Activated CD4-positive, alpha-beta T cell treated with anti-CD3 and anti-CD28 coated beads, Interleukin-2, amount 50 U/mL, for 16 hours (primary cell): ENCODE measurements at regions not wholly inside any gene's neighbourhood (a gene's known extent, or its start where the extent isn't known, plus 50 kb on each side); places are given as distances from the start of the nearest gene placed in this dataset.

Source experiments
- DNase-seq: peaks from one replicate; pipeline ENCODE4 v3.0.0-alpha.2; 2020

DNA sequence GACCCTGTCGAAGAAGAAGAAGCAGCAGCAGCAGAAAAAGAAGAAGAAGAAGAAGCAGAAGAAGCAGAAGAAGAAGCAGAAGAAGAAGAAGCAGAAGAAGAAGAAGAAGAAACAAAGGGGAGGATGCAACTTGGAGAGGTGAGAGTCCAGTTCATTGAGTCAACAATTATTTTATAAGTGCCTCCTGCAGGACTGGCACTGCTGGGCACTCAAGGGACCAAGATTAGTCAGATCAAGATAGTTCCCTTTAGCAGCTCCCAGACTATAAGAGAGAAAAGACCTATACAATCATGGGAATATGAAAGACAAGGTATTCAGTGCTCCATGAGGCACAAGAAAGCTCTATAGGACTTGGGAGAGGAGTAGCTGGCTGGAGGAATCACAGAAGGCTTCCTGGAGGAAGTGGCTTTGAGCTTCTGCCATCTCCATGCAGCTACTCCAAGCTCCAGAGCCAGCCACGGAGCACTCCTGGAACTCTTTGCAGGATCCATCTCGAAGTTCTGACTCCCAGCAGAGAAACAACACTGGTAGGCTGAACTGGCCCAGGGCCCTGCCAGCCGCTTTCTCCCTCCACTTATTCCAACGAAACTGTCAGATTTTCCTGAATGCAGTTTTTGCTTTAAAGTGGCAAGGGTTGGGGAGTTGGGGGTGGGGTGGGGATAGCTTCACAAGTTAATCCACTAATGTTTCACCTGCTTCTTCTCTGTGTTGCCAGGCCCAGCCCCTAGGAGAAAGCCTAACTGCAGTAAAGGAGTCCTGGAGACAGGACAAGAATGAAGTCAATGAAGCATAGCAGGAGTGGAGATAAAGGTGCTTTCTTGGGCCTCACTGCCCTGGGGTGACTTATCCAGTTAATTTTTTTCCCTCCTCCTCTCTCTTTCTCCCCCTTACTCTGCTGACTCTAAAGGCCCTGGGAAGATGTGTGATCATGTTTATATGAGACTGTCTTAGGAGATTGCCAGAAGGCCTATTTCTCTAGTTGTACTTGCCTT lies 140.1 kb upstream of the PARP11 start:
- DNase-seq: no peak

DNA sequence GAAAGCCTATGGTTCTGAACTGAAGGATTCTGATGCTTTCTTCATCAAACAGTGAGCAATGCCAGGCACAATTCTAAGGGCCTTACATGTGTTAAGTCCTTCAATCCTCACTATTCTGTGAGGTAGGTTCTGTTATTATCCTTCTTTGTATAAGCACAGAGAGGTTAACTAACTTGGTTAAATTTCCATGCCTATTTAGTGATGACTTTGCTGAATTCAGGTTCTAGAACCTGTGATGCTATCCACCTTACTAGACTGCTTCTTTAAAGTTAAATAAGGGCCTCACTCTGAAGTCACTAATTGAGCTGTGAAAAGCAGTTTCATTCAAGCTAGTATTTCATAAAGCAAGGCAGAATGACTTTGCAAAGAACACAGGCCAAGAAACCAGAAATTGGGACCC lies 138.9 kb upstream of the PARP11 start:
- no peak for DNase-seq

DNA sequence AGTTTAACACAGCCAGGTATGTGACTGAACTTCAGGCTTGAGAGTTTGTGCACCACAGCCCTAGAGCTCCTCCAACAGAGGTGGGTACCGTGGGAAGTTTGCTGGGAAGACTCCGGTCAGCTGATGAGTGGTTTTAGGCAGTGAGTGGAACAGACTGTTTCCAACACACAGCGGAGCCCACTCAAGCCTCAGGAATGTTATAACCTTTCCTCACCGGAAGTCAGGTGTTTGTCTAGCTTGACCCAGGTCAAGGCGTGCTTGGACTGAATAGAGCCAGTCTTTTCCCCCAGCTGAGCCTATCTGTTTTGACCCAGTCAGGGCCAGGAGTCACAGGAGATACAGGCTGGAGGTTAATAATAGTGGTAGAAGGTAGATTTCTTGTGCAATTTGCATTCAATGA lies 138.4 kb upstream of the PARP11 start:
- DNase-seq: no peak

DNA sequence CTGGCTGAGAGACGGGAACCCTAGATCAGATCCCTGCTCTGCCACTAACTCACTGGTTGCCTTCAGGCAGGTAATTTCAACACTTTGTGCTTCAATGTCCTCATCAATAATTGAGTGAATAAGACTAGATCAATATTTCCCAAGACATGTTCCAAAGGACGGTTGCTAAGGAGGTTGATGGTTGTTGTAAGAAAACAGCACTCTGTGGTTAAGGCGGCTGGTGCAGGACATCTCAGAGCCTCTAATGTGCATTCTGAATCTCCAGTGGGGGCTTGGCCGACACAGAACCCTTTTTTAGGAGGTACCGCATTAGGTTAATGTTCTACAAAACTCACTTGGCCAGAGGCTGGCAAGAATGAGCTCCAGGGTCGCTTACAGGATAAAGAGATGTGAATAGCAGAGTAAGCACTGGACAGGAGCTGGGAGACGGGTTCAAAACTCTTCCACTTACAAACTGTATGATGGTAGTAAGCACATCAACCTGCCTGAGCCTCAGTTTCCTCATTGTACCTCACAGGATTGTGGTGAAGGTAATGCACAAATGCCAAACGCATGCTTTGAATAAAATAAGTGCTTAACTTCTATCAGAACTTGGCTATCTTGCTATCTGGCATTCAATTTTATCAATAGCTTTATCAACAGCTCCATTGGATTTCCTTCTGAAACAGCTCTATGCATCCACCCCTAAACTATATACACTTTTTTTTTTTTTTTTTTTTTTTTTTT lies 136.9 kb upstream of the PARP11 start:
- DNase-seq: no peak

DNA sequence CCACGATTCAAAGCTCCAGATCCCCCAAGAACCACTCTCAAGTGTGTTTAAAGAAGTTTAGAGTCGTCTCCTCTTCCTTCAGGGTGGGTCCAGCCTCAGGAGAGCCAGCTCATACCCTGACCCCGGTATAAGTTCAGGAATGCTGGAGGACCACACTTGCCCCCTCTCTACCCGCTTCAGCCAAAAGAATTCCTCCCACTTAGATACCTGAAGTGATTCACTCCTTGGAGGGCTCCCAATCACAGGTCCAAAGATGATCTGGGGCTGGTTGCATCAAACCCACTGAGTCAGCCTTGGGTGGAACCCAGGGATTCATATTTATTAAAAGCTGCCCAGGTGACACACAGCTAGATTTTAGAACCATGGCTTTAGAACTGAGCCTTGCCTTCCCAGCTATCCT lies 133.5 kb upstream of the PARP11 start:
- DNase-seq: no peak

DNA sequence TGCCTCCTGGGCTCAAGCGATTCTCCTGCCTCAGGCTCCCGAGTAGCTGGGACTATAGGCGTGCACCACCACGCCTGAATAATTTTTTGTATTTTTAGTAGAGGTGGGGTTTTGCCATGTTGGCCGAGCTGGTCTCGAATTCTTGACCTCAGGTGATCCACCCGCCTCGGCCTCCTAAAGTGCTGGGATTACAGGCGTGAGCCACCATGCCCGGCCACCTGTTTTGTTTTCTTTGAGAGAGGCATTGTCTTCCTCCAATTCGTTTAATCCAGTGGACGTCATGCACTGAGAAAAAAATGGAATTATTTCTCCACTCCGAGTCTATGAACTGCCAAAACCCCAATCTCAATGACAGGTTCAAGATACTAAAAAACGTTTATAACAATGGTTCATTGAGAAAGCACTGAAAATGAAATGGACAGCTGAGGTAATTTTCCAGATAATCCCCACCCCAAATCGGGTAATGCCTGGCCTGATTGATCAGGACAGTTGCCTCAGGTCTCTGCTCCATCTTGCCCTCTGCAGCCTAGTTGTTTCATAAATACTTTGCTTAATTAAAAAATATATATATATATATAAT lies 132.7 kb upstream of the PARP11 start:
- DNase-seq: no peak

DNA sequence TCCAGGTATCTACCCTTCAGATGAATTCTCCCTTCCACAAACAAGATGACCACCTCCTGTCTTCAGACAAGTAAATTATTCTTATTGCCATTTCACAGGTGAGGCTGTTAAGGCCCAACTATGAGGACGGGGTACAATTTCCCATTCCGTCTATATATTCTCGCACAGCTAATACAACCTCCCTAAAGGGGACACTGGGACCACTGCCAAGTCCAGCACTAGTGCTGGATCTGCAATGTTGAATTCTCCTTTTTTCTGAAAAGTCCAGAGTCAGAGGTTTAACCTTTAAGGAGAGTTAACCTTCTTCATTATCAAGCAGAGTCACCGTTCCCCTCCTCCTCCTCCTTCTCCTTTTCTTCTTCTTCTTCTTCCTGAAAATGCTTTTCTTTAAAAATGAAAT lies 130.4 kb upstream of the PARP11 start:
- DNase-seq: no peak

DNA sequence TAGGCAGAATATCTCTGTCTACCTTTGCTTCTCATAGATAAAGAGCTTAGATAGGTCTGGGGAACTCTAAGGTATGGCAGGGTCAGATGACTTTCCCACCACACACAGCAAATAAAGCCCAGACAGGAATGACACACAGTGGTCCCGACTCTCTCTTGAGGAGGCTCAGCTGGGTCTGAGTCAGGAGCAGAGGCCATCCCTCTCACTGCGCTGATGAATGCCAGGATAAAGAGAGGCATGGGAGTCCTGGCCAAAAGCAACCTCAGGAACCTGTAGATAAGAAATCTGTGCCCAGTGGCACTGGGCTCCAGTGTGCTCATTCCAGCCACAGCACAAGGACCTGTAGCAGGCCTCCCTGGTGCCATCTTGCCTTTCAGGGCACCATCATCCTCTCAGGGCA lies 129.4 kb upstream of the PARP11 start:
- no peak for DNase-seq

DNA sequence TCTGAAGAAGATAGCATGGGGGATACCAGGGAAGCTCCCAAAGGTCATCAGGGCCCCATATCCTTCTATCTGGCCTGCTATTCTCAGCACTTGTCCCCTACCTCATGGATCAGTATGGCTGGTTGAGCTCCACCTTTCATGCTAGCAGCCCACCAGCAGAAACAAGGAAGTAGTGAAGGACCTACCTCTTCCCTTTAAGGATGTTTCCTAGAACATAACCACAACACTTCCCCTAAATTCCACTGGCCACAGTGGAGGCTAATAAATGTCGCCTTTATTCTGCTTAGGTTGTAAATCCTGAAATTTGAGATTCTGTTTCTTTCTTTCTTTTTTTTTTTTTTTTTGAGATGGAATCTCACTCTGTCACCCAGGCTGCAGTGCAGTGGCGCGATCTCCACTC lies 128.6 kb upstream of the PARP11 start:
- DNase-seq: no peak

DNA sequence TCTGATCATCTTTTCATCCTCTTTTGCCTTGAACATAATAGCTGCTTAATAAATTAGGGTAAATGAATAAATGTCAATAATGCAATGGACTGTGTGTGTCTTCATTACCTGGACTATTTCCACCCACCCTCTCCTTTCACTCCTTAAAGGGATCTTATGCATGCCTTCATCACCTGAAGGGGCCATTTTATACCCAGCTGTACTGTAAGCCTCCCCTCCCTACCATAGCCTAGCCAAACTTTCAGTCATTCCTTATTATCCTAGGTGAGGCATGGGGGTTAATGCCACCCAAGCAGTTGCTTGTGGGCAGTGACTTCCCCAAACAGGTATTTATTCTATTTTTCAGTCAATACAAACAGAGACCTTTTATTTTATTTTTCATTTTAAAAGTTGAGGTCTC lies 127.8 kb upstream of the PARP11 start:
- DNase-seq: no peak

DNA sequence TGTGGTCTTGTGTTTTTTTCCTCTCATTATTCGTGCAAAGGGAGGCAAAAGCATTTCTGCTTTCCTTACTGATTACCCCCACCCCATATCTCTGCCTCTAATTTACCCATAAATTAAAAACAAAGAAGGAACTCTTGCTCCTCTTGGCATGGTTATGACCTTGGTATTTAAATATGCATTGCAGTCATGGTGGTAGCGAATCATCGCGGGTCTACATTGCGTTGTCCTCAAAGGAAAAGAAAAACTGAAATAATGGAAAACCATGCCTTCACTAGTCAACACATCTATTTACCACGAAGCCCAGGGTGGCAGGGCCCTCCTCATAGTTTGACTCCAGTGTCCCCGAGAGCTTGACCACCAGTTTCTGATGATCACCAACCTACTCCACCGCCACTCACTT lies 126.7 kb upstream of the PARP11 start:
- no peak for DNase-seq

DNA sequence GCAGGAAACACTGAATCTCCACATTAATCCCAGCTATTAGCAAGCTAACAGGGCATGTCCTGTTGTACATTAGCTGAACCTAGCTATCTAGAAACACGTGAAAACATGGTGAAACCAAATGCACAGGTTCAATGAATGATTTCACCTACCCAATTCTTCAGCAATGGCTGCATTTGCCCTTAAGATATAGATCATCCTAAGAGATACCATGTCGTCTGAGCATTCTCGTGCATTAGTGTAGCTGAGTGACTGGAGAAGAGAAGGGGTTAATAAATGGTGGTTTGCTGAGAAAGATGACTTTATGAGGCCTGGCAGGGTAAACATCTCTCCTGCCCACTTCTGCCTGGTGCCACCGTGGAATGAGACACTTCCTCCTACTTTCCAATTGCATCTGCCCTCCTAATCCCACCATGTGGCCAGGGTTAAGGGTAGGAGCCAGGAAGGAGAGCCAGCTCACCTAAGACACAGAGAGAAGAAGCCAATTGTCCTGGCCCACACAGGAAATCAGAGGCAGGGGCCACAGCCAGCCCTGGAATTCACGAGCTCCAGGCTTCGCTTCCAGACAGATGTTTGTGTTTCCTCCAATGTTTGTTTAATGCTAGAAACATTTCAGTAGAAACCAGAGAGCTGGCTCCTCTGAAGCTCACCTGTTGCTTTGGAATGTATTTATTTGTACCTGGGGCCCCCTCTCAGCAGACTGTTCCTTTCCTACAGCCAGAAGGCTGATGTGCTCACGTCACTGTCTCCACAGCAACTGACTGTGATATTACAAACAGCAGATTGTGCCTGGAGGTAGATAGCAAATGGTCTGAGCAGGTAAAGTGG lies 126.0 kb upstream of the PARP11 start:
- DNase-seq: no peak

DNA sequence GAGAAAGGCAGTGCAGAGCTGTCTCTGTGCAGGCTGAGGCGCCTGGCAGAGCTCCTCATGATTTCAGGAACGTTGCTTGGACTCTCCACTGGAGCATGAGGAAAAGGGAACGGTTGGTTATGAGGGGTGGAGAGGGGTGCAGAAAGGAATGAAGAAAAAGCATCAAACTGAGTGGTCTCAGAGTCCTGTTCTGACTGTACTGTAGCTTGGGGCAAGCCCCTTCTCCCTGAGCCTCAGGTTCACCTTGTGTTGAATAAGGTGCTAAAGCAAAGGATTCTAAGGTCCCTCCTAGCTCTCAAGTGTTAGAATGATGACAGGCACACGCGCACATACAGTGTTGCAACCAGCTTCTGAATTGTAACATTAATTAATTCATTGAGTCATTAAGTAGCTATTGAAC lies 125.2 kb upstream of the PARP11 start:
- DNase-seq: no peak

DNA sequence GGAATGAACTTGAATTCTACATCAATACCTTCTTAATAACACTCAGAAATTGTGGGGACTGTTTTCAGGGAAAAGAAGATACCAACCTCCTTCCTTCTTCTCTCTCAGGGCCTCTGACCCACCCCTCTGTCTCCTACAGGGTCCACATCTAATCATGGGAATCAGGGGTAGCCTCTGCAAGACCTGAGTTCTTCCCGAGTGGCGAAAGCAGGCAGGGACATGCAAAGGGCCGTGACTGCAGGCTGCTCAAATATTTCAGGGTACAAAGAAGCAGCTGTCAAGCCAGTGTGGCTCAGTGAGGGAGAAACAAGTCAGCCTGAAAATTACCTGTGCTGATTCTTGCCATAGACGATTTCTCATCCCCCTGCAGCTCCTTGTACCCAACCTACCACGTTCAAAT lies 123.1 kb upstream of the PARP11 start:
- no peak for DNase-seq

DNA sequence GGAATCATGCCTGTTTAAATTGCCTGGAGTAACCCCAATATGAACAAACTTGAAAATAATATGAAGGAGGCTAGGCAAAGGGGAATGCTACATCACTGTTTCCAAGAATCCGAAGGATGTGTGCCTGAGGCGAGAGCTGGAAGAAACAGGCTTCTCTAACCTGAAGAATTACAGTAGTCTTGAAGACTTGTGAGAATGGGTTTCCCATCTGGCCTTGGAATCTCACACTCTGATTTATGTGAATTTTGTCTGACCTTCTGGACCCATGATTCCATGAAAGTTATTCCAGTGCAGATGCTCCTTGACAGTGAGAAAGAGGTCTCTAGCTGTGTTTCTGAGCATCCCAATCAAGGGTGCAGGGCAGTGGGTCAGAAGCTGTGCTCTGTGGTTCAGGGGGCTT lies 122.1 kb upstream of the PARP11 start:
- no peak for DNase-seq

DNA sequence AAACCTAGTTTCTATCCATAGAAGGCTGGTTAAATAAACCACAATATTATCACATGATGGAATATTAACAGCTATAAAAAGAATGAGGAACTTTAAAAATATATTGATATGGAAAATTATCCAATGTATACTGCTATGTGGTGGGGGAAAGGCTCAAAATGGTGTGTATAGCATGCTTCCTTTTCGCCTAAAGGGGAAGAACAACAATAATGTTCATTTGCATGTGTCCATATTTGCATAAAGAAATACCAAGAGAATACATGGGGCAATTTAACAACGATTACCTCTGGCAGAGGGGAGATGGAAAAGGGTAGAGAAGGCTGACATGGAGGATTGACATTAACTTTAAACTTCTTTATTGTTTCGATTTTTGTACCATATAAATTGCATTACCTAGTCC lies 121.3 kb upstream of the PARP11 start:
- DNase-seq: no peak

DNA sequence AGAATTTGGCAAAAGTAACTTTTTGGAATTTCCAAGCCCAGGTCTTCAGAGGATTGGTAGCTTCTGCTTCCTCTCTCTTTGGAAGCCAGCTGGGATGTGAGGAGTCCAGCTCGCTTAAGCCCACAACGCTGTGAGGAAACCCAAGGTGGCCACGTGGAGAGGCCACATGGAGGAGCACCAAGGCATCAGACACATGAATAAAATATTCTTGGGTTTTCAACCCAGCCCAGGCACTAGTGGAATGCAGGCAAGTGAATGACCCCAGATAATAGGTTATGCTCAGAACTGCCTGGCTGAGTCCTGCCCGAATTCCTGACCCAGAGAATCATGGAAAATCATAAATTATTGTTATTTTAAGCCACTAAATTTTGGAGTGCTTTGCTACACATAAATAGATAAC lies 119.7 kb upstream of the PARP11 start:
- DNase-seq: no peak

DNA sequence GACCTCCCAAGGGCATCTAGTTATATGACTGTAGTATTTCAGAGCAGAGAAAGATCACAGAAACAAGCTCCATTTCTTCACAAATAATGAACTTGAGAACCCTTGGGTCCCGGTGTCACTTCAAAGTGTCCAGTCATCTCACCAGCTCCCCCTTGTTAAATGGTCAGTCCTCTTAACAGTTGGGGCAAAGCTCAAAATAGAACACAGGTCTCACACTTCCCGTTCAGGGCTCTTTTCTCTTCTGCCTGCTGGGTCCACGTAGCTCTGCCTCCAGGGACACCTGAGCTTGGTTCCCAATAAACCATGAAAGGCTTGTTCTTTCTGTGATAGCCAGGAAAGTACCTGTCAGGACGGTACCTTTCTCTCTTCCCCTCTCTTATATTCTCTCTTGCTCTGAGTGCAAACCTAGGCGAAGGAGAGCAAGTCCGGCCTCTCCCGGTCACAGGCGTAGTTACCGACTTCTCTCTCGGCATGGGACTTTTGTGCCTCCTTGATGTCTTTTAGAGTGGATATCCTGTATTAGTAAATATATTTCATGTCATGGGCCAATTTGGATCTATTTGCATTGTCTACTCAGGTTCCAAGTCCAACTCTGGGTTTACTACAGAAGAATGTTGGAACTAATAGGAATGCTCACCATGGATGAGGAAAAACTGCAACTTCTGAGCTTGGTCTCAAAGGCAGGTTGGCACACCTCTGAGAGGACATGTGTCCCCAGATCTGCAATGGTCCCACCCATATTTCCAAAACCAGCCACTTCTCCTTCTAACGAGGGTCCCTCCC lies 118.8 kb upstream of the PARP11 start:
- no peak for DNase-seq

DNA sequence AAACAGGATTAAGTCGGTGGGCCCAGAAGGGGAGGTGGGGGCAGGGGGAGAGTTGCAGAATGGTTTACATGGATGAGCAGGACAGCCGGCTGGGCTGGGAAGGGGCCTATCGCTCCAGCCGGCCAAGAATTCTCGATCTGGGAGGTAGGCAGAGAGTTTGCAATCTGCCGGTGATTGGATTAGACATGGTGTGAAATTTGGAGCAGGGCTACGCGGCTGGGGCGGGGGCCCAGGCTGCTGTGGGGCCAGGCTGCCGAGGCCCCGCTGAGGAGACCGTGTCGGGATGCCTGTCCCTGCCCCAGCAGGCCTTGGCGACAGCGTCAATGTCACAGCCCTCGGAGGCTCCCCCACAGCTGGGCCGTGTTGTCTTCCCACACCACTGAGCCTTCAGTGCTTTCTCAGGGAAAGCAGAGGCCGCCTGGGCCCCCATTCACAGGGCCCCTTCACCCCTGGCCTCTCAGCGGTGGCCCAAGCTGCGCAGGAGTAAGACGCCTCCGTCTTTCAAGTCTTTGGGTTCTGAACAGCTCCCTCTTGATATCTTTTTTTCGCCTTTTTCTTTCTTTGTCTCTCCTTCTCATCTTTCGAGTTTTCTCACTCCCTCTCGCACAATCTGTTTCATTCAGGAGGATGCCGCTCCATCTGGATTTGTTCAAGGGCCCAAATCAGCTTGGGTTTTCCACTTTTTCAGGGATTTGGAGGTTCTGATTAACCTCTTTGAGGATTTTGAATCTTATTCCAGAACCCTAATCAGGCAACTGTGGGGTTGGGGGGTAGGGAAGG lies 117.5 kb upstream of the PARP11 start:
- no peak for DNase-seq

DNA sequence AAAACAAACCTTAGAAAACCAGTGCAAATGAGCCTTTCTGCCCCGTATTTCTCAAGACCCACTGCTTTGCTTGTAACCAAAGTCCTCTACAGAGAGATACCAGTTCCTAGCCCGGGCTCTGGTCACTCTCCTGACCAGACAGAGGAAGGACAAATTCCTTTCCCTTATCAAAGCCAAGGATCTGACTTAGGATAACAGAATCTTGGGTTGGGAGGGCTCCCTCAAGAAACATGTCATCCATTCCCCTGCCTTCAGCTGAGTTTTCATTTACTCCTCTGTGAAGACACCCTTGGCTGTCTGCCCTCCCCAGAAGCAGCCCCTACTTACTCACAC lies 116.0 kb upstream of the PARP11 start:
- DNase-seq: no peak

DNA sequence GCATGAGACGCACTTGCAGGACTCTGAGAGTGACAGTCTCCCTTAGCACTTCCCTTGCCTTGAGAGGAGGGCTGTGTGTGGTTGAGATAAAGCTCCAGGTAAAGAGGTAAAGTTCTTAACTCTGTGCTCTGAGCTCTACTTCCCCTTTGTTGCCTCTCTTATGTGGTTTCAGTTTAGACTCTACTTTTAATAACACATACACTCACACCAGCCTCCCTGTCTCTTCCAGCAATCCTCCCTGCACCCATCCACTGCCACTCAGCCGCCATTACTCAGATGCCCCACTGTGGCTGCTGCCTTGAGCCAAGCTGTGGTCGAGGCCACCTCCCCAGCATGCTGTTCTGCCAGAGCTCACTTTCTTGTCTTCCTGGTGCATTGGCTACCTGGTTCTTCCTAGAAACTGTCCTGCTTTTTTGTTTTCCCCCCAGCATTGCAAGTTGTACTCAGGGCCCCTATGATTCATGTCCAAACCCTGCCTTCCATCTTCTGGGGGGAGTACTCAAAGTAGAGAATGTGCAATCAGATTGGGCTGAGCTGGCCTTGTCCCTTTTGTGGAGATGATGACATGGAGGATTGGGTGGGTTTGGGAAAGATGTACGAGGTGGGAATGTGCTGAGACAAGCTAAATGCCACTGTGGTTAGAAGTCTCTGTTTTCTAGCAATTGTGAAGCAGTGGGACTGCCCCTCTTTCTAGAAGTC lies 115.5 kb upstream of the PARP11 start:
- no peak for DNase-seq
